ENCODE measurements at regions not wholly inside any gene's neighbourhood (a gene's known extent, or its start where the extent isn't known, plus 50 kb on each side); places are given as distances from the start of the nearest gene placed in this dataset.
"Not testable (repeated sequence)": the region's sequence is repeated elsewhere in the genome, so short reads cannot be mapped to it uniquely, and the experiment has no call there.

DNA sequence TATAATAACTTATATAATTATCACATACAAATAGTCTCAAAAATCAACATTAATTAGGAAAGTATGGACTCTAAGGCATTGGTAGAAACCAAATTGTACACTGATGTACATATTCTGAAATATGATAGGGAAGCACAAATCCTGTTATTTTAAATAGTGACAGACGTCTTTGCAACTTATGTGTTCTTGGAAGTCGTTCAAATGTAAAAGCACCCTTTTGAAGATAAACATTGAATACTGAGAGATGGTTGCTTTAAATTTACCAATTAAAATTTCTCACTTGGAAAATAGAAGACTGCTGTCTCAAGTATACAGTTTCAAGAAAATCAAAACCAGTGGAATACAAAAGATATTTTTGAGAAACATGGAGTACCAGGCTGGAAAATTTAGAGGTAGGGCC, 457.4 kb upstream of the NUDT12 start:
- DNase-seq: no peak

DNA sequence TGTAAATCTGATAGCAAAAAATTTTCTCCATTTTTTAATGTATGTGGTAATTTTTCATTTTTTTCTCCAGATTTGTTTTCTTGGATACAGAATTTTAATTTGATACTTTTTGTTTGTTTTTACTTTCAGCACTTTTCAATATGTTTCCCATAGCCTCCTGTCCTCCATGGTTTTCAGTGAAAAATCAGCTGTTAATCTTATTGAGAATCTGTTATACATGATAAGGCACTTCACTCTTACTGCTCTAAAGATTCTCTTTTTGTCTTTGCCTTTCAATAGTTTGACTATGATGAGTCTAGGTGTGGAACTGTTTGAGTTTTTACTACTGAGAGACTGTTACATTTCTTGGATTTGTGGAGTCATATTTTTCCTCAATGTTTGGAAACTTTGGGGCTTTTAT, 455.7 kb upstream of the NUDT12 start:
- DNase-seq: no peak

GRCh38 chr5:104016646-104017045, 454.1 kb upstream of the NUDT12 start:
- no peak for DNase-seq

GRCh38 chr5:104015765-104016164, 453.2 kb upstream of the NUDT12 start:
- DNase-seq: no peak

- not testable (repeated sequence) for DNase-seq
These were observed 440.2 kb upstream of the NUDT12 start for GRCh38 chr5:104002783-104003182.

DNA sequence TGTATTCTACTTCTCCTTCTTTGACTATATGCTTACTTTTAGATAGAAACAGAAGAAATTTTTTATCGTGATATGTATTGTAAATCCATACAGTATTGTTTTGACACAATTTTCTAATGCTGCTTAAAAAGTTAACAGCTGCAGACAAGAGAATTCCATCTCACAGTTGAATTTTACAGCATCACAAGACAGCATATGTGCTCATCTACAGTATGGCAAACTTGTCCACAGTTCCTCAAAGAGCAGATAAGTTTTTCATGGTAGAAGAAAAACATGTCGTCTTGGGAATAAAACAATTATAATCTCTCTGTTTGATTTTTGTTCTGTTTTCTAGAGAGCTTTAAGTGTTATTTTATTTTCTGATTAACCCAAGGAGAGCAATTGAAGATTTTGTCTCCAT, 438.5 kb upstream of the NUDT12 start:
- no peak for DNase-seq

DNA sequence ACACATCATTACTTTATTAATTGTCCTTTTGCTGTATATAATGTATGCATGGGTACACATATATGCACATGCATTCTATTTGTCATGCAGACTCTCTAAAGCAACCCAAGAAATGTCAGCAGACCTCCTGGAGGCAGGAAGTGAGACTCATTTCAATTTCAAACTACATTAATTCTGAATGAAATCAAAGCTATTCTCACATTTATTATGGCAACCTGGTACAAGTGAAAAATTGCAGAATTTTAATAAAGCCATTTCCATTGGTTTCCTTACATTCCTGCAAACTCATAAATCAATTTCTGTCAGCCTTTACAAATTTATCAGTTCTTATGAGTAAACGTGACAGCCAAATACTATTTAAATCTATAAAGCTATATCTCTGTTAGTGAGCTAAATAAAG, 430.4 kb upstream of the NUDT12 start:
- DNase-seq: no peak

DNA sequence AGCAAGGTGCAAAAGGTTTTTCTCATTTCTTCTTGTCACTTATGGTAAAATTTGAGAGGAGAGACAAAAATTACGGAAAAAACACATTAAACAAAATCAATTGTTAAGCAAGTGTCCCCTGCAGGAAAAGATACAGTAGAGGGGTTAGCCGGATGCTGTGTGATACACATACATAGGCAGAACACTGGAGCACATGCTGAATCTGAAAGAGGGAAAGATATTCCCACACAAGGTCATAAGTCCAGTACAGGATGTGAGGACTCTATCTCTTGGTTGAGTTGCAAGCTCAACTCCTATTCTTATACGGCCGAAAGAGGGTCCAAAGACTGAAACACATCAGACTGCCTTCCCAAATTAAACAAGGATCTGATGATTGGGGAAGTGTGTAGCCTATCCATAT, 427.5 kb upstream of the NUDT12 start:
- no peak for DNase-seq

DNA sequence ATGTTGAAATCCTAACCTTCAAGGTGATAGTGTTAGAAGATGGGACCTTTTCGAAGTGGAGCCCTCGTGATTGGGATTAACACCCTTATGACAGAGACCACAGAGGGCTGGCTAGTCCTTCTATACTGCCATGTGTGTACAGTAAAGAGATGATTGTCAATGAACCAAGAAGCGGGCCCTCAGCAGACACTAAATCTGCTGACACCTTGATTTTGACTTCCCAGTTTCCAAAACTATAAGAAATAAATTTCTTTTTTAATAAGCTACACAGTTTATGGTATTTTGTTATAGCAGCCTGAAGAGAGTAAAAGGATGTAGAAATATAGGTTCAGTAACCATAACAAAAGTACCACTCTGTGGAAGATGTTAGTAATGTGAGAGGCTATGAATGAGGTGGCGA, 419.0 kb upstream of the NUDT12 start:
- no peak for DNase-seq

DNA sequence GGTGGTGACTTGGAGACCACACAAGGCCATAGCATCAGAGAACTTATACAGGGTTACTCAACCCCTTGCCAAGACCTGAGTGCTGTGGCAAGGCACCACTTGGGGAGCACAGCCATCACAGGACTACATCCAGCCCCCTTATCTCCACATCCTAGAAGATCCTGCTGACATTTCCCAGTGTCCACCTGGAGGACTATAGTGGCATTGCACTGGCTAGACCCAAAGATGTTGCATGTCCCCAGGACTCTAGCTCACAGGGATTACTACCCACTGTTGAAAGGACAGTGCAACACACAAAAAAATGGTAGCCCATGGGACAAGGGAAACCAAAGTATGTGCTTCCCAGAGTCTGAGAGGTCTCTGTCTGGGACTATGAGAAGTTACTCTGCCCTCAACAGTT, 411.1 kb upstream of the NUDT12 start:
- DNase-seq: no peak

- DNase-seq: not testable (repeated sequence)
These were observed 403.7 kb upstream of the NUDT12 start for GRCh38 chr5:103966295-103966694.

DNA sequence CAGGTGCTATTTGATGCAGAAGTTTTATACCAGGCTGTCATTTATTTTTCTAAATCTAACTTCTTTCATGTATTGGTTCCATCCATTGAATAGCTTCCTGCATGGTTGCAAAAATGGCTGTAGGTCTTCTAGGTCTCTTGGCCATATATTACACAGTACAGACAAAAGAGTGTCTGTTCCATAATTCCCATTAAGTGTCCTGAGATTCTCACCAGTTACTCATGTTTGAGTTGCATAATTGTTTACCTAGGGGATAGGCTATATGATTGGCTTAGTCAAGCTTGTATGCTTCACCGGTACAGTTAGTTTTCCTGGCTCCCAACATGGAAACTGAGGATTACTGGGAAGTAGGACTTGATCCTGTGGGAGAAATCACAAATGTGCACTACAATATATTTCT, 399.4 kb upstream of the NUDT12 start:
- no peak for DNase-seq

DNA sequence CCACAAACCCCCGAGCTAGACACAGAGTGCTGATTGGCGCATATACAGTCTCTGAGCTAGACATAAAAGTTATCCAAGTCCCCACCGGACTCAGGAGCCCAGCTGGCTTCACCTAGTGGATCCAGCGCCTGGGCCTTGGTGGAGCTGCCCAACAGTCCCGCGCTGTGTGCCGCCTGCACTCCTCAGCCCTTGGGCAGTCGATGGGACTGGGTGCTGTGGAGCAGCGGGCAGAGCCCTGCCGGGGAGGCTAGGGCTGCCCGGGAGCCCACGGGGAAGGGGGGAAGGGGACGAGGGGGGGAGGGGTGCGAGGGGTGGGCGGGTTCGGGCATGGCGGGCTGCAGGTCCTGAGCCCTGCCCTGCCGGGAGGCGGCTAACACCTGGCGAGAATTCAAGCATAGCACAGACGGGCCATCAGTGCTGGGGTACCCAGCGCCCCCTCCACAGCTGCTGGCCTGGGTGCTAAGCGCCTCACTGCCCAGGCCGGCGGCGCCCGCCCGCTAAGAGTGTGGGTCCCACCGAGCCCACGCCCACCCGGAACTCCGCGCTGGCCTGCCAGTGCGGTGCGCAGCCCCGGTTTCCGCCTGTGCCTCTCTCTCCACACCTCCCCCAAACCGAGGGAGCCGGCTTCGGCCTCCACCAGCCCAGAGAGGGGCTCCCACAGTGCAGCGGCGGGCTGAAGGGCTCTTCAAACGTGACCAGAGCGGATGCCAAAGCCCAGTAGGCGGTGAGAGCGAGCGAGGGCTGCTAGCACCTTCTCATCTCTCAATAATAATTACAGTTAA, 391.2 kb upstream of the NUDT12 start:
- no peak for DNase-seq

DNA sequence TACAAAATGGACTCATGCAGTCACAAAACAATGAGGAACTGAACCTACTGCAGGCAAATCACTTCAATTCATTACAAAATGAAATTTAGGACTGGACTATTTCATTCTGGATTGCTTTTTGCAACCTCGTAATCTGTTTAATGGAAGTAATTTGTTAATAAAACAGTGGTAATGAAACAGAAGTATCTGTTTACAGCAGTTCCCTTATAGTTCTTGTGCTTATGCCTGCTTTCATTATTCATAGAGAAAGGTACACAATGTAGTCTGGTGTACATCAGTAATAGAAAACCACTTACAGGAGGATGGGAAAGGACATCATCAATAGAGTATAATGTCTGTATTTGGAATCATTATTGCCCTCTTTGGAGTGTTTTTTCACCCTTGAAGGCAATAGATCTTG, 389.2 kb upstream of the NUDT12 start:
- no peak for DNase-seq

- DNase-seq: no peak
These were observed 380.6 kb upstream of the NUDT12 start for GRCh38 chr5:103943230-103943629.

DNA sequence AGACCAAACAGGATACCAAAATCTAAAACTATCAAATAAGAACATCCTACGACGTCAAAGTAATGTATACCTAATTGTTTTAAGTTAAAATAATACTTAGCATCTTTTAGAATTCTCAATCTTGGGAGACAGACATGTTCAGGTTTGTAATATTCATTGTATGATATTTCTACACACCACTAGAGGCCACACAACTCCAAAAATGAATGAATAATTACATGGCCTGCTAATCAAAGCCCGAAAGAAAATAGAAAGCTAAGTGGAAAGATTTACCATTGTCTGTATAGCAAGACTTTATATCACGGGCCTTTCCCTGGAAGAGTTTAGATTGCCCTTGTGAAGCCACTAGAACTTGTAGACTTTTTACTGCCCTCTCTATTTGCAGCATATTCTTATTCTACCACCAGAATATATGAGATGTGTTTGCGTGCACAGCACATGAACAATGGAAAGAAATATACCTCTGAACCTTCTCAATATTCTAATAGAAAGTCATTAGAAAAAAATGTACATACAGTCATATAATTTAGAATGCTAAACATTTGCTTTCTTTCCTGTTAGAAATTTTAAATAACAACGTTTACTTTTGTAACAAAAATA, 380.1 kb upstream of the NUDT12 start:
- no peak for DNase-seq

DNA sequence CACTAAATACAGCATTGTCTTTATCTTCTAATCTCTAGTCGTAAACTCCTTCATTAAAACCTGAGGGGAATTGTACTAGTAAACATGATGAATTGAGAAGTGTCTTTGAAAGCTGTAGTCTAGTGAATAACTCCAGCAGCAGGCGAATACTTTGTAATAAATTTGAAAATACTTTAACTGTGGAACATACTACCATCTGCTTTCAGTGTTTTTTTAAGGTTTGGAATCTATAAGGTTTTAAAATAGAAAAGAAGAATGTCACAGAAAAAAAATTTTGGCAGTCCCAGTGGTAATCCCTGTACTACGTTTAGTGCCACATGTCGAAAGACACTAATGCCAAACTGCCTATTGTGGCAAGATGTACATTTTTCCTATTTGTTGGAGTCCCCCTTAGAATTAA, 379.0 kb upstream of the NUDT12 start:
- no peak for DNase-seq

DNA sequence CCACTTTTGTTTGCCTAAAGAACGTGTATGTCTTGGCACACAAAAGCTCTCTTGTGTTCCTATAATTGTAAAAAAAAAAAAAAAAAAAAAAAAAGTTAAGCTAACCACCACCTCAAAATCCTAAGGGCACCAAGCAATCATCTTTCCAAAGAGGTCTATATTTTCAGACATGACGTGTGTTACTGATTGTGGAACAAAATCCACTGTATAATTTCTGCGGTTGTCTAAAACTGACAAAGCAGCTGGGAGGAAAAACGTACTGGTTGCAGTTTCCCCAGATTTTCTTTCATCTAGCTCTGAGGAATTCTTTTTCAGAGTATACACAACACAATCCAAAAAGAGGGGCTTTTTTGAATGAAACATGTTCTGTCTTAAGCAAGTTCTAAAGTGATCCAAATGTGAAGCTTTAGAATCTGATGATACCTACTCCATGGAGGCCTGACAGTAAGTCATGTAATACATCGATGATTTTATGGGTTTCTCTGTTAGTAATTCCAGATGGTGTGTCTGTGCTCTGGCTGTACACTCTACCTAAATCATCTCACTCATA, 375.6 kb upstream of the NUDT12 start:
- DNase-seq: no peak

DNA sequence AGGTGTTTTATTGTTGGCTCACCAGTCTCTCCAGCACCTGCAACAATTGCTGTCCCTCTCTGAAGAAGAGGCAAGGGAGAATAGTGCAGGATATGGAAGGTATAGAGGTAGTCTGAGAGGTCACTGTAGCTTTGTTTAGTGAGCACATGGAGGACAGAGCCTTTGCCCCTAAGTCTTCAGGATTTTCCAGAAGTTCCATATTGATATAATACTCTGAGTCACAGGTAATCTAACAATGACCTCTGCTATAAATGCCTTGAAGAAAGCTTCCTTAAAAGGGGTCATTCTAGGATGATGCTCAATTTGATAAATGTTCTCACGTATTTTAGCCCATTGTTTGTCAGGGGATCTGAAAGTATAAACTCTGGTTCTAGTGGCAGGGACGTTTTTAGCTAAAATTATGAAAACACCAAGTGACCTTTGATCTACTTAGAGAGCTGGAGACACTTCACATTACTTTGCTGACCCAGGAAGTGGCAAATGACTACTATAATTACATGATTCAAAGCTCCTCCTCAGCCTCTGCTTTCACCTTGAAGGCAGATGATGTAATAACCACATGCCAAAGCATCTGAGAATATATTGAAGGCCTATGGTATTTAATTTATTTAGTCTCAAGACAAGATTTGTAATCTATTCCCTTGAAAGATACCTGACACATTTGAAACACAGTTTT, 366.9 kb upstream of the NUDT12 start:
- DNase-seq: no peak

GRCh38 chr5:103927739-103928138, 365.1 kb upstream of the NUDT12 start:
- no peak for DNase-seq

- DNase-seq: no peak
These were observed 361.1 kb upstream of the NUDT12 start for GRCh38 chr5:103923616-103924168.

- DNase-seq: no peak
These were observed 356.9 kb upstream of the NUDT12 start for GRCh38 chr5:103919506-103919905.

GRCh38 chr5:103918668-103919367, 356.2 kb upstream of the NUDT12 start:
- DNase-seq: no peak
